Adrenal gland (tissue), 9 donors: ENCODE measurements at regions not wholly inside any gene's neighbourhood (a gene's known extent, or its start where the extent isn't known, plus 50 kb on each side); places are given as distances from the start of the nearest gene placed in this dataset.
"Not testable (repeated sequence)": the region's sequence is repeated elsewhere in the genome, so short reads cannot be mapped to it uniquely, and the experiment has no call there.

ENCODE experiments used
- DNase-seq, 7 donors: peaks; one replicate each; pipeline ENCODE4 v3.0.0-alpha.2; 2019 to 2020
- H3K27ac ChIP-seq, 5 donors: fragments of 200-600 bp; sonication (generic) in 4 of 5; 1 replicate in 3 of 5; 2 replicates in 2 of 5; pipeline versions ENCODE4 v1.5.1 to v1.8.0; 2016 to 2020; ENCODE audit warnings: mild to moderate bottlenecking in 1 of 5
- H3K27me3 ChIP-seq: fragments of 200-600 bp; 2 replicates; pipeline ENCODE4 v1.8.0; 2021
- H3K36me3 ChIP-seq, 2 donors: fragments of 200-600 bp; replicated peaks in 1 of 2; 1 replicate in 1 of 2; 2 replicates in 1 of 2; pipeline versions ENCODE4 v1.5.1 to v1.8.0; 2018 to 2022
- H3K4me1 ChIP-seq, 2 donors: fragments of 200-600 bp; replicated peaks in 1 of 2; 1 replicate in 1 of 2; 2 replicates in 1 of 2; pipeline versions ENCODE4 v1.5.1 to v1.8.0; 2018 to 2021
- H3K4me3 ChIP-seq, 4 donors: fragments of 200-600 bp; sonication (generic) in 3 of 4; one replicate each; pipeline ENCODE4 v1.5.1; 2016 to 2018
- H3K9me3 ChIP-seq, 3 donors: fragments of 200-600 bp; sonication (generic) in 1 of 3; replicated peaks in 1 of 3; 1 replicate in 2 of 3; 2 replicates in 1 of 3; pipeline versions ENCODE4 v1.5.1 to v1.8.0; 2016 to 2021
- POLR2A ChIP-seq, 2 donors: fragments of 450-650 bp; IDR thresholded peaks; one replicate each; pipeline ENCODE4 v1.6.1; 2017; ENCODE audit warnings: antibody characterized with exemption in 2 of 2, mild to moderate bottlenecking in 2 of 2, moderate library complexity in 1 of 2
- WGBS, 4 donors: extraction: QIAGEN DNeasy Blood & Tissue Kit in 2 of 4; methylation state at CpG; one replicate each; pipeline versions ENCODE4 v1.1.5 to v1.1.7; 2013 to 2017; 5-methylcytosine and 5-hydroxymethylcytosine counted together
- intact Hi-C, 2 donors: fragments of 100-400 bp; cut with DNase I; formaldehyde crosslinking; loops; one replicate each; pipeline versions ENCODE4 v1.14.1 to v1.15.0; 2022 to 2023
- TF ChIP-seq, protein P1 (sequence below), 6 experiments: fragments of 450-650 bp in 4 of 6; fragments of 200-600 bp in 2 of 6; sonication (generic) in 1 of 6; IDR thresholded peaks; 1 replicate in 5 of 6; 2 replicates in 1 of 6; pipeline versions ENCODE4 v1.5.1 to v1.8.0; 2016 to 2021; ENCODE audit warnings: antibody characterized with exemption in 6 of 6, mild to moderate bottlenecking in 2 of 6, moderate library complexity in 1 of 6
- donor health status: healthy with polysubstance abuse.
- donor health status: Bipolar disorder and iron deficiency.
- donor health status: DM: yes; HTN: yes; CAD: no.
- donor health status: DM: no; HTN: no; CAD: no.
- donor health status: DM: no; HTN: no; CAD: no.

DNA sequence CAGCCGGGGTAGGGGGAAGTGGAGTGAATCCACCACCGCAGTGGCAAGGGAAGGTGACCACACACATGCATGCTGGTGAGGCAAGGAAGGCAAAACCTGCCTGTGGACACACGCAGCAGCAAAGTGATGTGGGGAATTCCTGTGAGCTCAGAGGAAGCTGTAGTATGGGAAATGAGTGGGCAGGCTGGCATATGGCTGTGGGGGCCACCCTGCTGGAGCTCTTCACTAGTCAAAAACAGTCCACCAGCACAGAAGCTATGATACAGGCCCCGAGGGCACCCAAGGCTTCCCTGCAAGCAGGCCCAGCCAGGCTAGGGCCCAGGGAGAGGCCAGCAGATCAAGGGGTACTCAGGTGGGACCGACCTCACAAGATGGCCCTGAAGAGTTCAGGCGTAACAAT is 239.1 kb downstream of the CHM start:
- peaks cover 8% of the 10 kb centered on the region for H3K27me3 ChIP-seq
- H3K27ac ChIP-seq, result no peak overlapping the region
- H3K36me3 ChIP-seq, result no peaks in the 10 kb centered on the region
- no peak for DNase-seq
- H3K4me3 ChIP-seq, result no peak overlapping the region
- H3K4me1 ChIP-seq, result no peaks in the 10 kb centered on the region
- TF ChIP-seq, protein P1, sequence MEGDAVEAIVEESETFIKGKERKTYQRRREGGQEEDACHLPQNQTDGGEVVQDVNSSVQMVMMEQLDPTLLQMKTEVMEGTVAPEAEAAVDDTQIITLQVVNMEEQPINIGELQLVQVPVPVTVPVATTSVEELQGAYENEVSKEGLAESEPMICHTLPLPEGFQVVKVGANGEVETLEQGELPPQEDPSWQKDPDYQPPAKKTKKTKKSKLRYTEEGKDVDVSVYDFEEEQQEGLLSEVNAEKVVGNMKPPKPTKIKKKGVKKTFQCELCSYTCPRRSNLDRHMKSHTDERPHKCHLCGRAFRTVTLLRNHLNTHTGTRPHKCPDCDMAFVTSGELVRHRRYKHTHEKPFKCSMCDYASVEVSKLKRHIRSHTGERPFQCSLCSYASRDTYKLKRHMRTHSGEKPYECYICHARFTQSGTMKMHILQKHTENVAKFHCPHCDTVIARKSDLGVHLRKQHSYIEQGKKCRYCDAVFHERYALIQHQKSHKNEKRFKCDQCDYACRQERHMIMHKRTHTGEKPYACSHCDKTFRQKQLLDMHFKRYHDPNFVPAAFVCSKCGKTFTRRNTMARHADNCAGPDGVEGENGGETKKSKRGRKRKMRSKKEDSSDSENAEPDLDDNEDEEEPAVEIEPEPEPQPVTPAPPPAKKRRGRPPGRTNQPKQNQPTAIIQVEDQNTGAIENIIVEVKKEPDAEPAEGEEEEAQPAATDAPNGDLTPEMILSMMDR (IDR thresholded peaks at IDR 0.05), result no peak
- TF ChIP-seq POLR2A (IDR thresholded peaks at IDR 0.05), result no peak
- WGBS, 4 donors, result 69 to 83% (median 77%) methylated on average over 4 to 6 of the region's 6 CpGs; no CpG with 5 or more reads in 1 of the 4 donors
- H3K9me3 ChIP-seq, result peaks cover 0 to 5% (median 0%) of the 10 kb centered on the region in 3 donors
- intact Hi-C loops, result no loop called here

DNA sequence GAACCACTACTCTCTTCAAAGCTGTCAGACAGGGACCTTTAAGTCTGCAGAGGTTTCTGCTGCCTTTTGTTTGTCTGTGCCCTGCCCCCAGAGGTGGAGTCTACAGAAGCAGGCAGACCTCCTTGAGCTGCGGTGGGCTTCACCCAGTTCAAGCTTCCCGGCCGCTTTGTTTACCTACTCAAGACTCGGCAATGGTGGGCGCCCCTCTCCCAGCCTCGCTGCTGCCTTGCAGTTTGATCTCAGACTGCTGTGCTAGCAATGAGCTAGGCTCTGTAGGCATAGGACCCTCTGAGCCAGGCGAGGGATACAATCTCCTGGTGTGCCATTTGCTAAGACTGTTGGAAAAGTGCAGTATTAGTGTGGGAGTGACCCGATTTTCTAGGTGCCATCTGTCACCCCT is 275.0 kb downstream of the CHM start:
- H3K27me3 ChIP-seq, intact Hi-C loops, DNase-seq, H3K36me3 ChIP-seq, H3K27ac ChIP-seq, H3K4me1 ChIP-seq, H3K4me3 ChIP-seq, H3K9me3 ChIP-seq: not testable (repeated sequence)
- 69 to 93% (median 83%) methylated on average over 2 to 8 of the region's 8 CpGs for WGBS, 4 donors

DNA sequence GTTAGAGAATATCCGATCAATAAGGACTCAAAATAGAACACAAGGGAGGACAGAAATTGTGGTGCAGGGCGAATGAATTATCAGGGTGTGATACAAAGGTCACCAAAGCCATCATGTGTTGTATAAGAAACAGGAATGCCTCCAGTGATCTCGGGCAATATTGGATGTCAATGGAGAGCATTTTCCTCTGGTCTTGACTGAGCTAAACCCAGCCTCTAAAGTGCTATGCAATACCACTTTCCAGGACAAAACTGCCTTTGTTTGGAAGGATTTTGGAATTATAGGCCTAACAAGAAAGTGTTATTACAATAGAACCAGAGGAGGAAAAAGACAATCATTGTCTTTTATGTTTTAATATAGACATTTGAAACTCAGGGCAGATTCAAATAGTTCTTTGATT is 281.7 kb downstream of the CHM start:
- Histone ChIP-seq H3K4me1 (no peaks in the 10 kb centered on the region), H3K4me3 (no peak overlapping the region), H3K27me3 (no peaks in the 10 kb centered on the region), H3K27ac (no peak overlapping the region), H3K9me3 (no peaks in the 10 kb centered on the region), H3K36me3 (no peaks in the 10 kb centered on the region)
- WGBS, 4 donors, result 56 to 74% (median 59%) methylated on average over 3 of the region's 3 CpGs
- TF ChIP-seq, protein P1 (IDR thresholded peaks at IDR 0.05), result no peak
- no peak for TF ChIP-seq POLR2A (IDR thresholded peaks at IDR 0.05)
- intact Hi-C loops, result no loop called here
- DNase-seq, result no peak

DNA sequence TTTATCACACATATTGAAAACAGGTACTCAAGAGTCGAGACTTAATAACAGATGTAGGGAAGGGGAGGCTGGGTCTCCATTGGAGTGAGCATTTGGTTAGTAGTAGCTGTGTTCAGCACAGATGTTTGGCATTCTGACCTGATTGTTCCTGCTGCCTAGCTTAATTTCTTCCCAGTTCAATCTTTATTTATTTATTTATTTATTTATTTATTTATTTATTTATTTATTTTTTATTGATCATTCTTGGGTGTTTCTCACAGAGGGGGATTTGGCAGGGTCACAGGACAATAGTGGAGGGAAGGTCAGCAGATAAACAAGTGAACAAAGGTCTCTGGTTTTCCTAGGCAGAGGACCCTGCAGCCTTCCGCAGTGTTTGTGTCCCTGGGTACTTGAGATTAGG is 324.3 kb downstream of the CHM start:
- DNase-seq, H3K4me3 ChIP-seq, H3K36me3 ChIP-seq, H3K4me1 ChIP-seq, H3K27ac ChIP-seq, H3K9me3 ChIP-seq, intact Hi-C loops, H3K27me3 ChIP-seq: not testable (repeated sequence)
- WGBS, 4 donors, result 72 to 100% (median 86%) methylated on average over 1 of the region's 2 CpGs

DNA sequence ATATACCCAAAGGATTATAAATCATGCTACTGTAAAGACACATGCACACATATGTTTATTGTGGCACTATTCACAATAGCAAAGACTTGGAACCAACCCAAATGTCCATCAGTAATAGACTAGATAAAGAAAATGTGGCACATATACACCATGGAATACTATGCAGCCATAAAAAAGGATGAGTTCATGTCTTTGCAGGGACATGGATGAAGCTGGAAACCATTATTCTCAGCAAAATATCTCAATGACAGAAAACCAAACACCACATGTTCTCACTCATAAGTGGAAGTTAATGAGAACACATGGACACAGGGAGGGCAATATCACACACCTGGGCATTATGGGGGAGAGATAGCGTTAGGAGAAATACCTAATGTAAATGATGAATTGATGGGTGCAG is 323.8 kb upstream of the POF1B start:
- H3K27me3 ChIP-seq, intact Hi-C loops, H3K4me1 ChIP-seq, DNase-seq, H3K27ac ChIP-seq, H3K4me3 ChIP-seq, H3K36me3 ChIP-seq, H3K9me3 ChIP-seq: not testable (repeated sequence)
- 80 to 93% (median 85%) methylated on average over 1 of the region's 1 CpG for WGBS, 4 donors

DNA sequence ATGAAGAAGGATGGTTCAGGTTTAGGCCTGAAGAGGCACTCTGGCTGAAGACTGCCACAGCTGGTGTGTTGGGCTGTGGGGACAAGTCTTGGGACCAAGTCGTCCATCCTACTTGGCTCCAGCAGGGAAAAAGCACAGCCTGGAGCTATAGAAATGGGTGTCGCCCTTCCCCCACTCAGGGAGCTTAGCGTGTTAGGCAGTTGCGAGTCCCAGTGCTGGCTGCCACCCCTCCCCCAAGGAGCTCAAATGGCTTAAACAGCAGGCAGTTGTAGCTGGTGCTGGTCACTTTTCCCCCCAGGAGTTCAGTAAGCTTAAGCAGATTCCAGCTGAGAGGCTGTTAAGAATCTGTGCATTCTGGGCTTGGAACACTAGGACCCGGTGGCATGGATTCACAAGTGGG is 319.5 kb upstream of the POF1B start:
- no peak for DNase-seq
- no peaks in the 10 kb centered on the region for H3K4me1 ChIP-seq
- no peaks in the 10 kb centered on the region for H3K9me3 ChIP-seq
- TF ChIP-seq, protein P1 (IDR thresholded peaks at IDR 0.05), result no peak
- TF ChIP-seq POLR2A (IDR thresholded peaks at IDR 0.05), result no peak
- H3K27me3 ChIP-seq, result peaks cover 4% of the 10 kb centered on the region
- H3K36me3 ChIP-seq, result no peaks in the 10 kb centered on the region
- intact Hi-C loops, result no loop called here
- 54 to 100% (median 72%) methylated on average over 1 to 5 of the region's 5 CpGs for whole genome bisulfite sequencing, 4 donors
- no peak overlapping the region for H3K4me3 ChIP-seq
- no peak overlapping the region for H3K27ac ChIP-seq
